ENCODE measurements at regions not wholly inside any gene's neighbourhood (a gene's known extent, or its start where the extent isn't known, plus 50 kb on each side); places are given as distances from the start of the nearest gene placed in this dataset.

DNA sequence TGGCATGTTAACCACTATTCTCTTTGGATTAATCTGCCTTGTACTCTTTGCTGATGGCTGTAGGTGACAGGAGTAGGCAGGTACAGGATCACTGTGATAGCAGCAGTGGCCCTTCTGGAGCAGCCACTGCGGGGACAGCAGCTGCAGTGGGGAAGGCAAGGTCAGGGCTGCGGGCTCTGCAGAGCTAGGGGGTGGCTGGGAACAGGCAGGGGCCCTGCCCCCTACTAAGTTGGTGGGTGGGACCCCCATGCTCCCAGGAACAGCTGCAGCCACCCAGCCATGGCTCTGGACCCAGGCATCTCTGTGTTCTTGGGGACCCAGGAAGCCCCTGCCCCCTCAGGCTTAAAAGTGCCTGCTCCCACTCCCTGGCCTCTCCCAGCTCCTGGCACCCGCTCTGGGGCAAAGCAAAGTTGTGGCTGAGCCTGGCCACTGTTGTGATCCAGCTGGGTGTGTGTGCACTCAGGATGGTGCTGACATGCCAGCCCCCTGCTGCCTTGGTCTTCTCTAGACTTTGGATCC is 302.4 kb downstream of the PCDH20 start:
- TF ChIP-seq SNAI2 (CRISPR knock-in tag; IDR thresholded peaks at IDR 0.05) (no peak), ZFP30 (CRISPR knock-in tag; IDR thresholded peaks at IDR 0.05) (no peak), ESRRG (CRISPR knock-in tag; IDR thresholded peaks at IDR 0.05) (no peak), ZNF70 (CRISPR knock-in tag; IDR thresholded peaks at IDR 0.05) (no peak), TSHZ2 (CRISPR knock-in tag; IDR thresholded peaks at IDR 0.05) (no peak), PATZ1 (CRISPR knock-in tag; IDR thresholded peaks at IDR 0.05; ENCODE audit: borderline replicate concordance) (no peak)
- TF ChIP-seq, protein P1, sequence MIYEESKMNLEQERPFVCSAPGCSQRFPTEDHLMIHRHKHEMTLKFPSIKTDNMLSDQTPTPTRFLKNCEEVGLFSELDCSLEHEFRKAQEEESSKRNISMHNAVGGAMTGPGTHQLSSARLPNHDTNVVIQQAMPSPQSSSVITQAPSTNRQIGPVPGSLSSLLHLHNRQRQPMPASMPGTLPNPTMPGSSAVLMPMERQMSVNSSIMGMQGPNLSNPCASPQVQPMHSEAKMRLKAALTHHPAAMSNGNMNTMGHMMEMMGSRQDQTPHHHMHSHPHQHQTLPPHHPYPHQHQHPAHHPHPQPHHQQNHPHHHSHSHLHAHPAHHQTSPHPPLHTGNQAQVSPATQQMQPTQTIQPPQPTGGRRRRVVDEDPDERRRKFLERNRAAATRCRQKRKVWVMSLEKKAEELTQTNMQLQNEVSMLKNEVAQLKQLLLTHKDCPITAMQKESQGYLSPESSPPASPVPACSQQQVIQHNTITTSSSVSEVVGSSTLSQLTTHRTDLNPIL (CRISPR knock-in tag; IDR thresholded peaks at IDR 0.05; ENCODE audit: low read depth) = no peak

Data from SK-N-SH treated with all-trans-retinoic acid at 6 μM for 48 hours (cell line).